ENCODE measurements at regions not wholly inside any gene's neighbourhood (a gene's known extent, or its start where the extent isn't known, plus 50 kb on each side); places are given as distances from the start of the nearest gene placed in this dataset.
"Not testable (repeated sequence)": the region's sequence is repeated elsewhere in the genome, so short reads cannot be mapped to it uniquely, and the experiment has no call there.

- DNase-seq = no peak
Observed at GRCh38 chr2:122022531-122022930, 267.1 kb downstream of the TSN start.

- DNase-seq = no peak
Observed at GRCh38 chr2:122023059-122023864, 267.8 kb downstream of the TSN start.

GRCh38 chr2:122027510-122028217, 272.2 kb downstream of the TSN start:
- DNase-seq = no peak

GRCh38 chr2:122028371-122029100, 273.1 kb downstream of the TSN start:
- no peak for DNase-seq

GRCh38 chr2:122029456-122029855, 274.0 kb downstream of the TSN start:
- no peak for DNase-seq

- no peak for DNase-seq
Observed at GRCh38 chr2:122029945-122030344, 274.5 kb downstream of the TSN start.

- DNase-seq = no peak
Observed at GRCh38 chr2:122031544-122032263, 276.3 kb downstream of the TSN start.

GRCh38 chr2:122032264-122032645, 276.8 kb downstream of the TSN start:
- no peak for DNase-seq

GRCh38 chr2:122033778-122034177, 278.3 kb downstream of the TSN start:
- DNase-seq = no peak

- DNase-seq = no peak
Observed at GRCh38 chr2:122034344-122034743, 278.9 kb downstream of the TSN start.

GRCh38 chr2:122034777-122035176, 279.3 kb downstream of the TSN start:
- DNase-seq = no peak

- not testable (repeated sequence) for DNase-seq
Observed at GRCh38 chr2:122038816-122039215, 283.4 kb downstream of the TSN start.

GRCh38 chr2:122041455-122041854, 286.0 kb downstream of the TSN start:
- no peak for DNase-seq

GRCh38 chr2:122051659-122052058, 296.2 kb downstream of the TSN start:
- not testable (repeated sequence) for DNase-seq

GRCh38 chr2:122055521-122055931, 300.1 kb downstream of the TSN start:
- DNase-seq = no peak

GRCh38 chr2:122056853-122057252, 301.4 kb downstream of the TSN start:
- no peak for DNase-seq

GRCh38 chr2:122061206-122061605, 305.8 kb downstream of the TSN start:
- no peak for DNase-seq

- DNase-seq = no peak
Observed at GRCh38 chr2:122061831-122062230, 306.4 kb downstream of the TSN start.

- DNase-seq = no peak
Observed at GRCh38 chr2:122062506-122062905, 307.1 kb downstream of the TSN start.

- DNase-seq = no peak
Observed at GRCh38 chr2:122063716-122064115, 308.3 kb downstream of the TSN start.

GRCh38 chr2:122070241-122070731, 314.8 kb downstream of the TSN start:
- no peak for DNase-seq

- DNase-seq = no peak
Observed at GRCh38 chr2:122072666-122073065, 317.2 kb downstream of the TSN start.

- no peak for DNase-seq
Observed at GRCh38 chr2:122074201-122074600, 318.8 kb downstream of the TSN start.

Measured in GF-D8 (cell line).